Endothelial cell of umbilical vein (primary cell): ENCODE measurements at regions not wholly inside any gene's neighbourhood (a gene's known extent, or its start where the extent isn't known, plus 50 kb on each side); places are given as distances from the start of the nearest gene placed in this dataset.

Experiments
- BruUV-seq: library from RNA; stranded (reverse); fragments of 400-500 nt; replicated peaks from 2 replicates; lab custom pipeline; 2021; lab: Mats Ljungman, UMichigan
- CTCF ChIA-PET: fragments of 300-600, 350-600 bp; sonication (Branson Sonifier 250); formaldehyde crosslinking; loops from one replicate; lab custom pipeline; 2021; ENCODE audit warnings: antibody characterized with exemption, inconsistent platforms; lab: Charles Lee
- POLR2A ChIA-PET: fragments of 300-600, 350-600 bp; sonication (Branson Sonifier 250); formaldehyde crosslinking; loops from one replicate; lab custom pipeline; 2021; ENCODE audit warnings: antibody characterized with exemption, inconsistent platforms; lab: Charles Lee
- DNase-seq: peaks from one replicate; pipeline ENCODE4 v3.0.0-alpha.2; 2011; ENCODE audit warnings: low read depth, low spot score
- FAIRE-seq: peaks from 2 replicates; lab custom pipeline; 2011; peaks lifted over from hg19 to GRCh38; lab: Jason Lieb, UNC
- H2AFZ ChIP-seq: 2 replicates; pipeline ENCODE4 v1.6.0; 2012; ENCODE audit warnings: low read depth, low read length, control low read depth, inconsistent platforms
- H3K27ac ChIP-seq: 2 replicates; pipeline ENCODE4 v1.5.1; 2011; ENCODE audit warnings: low read depth, mild to moderate bottlenecking, control low read depth, low read length, moderate library complexity; ENCODE audit not compliant: insufficient read depth
- H3K27me3 ChIP-seq, 2 experiments: 2 replicates each; pipeline versions ENCODE4 v1.6.0 to v1.6.1; 2011; ENCODE audit warnings: low read length in 2 of 2, mixed read lengths in 1 of 2; ENCODE audit not compliant: control insufficient read depth in 2 of 2, insufficient read depth in 2 of 2
- H3K36me3 ChIP-seq, 2 experiments: 2 replicates in 1 of 2; 3 replicates in 1 of 2; pipeline ENCODE4 v1.5.1; 2011; ENCODE audit warnings: low read length in 2 of 2, mild to moderate bottlenecking in 1 of 2, moderate library complexity in 1 of 2; ENCODE audit not compliant: control insufficient read depth in 2 of 2, insufficient read depth in 2 of 2; ENCODE audit errors: extremely low read depth in 1 of 2
- H3K4me1 ChIP-seq: 3 replicates; pipeline ENCODE4 v1.5.1; 2011; ENCODE audit warnings: mild to moderate bottlenecking, low read length; ENCODE audit not compliant: control insufficient read depth, insufficient read depth; ENCODE audit errors: extremely low read depth
- H3K4me2 ChIP-seq: 2 replicates; pipeline ENCODE4 v1.6.1; 2011; ENCODE audit warnings: low read length, control low read depth, mixed read lengths; ENCODE audit not compliant: insufficient read depth
- H3K4me3 ChIP-seq, 3 experiments: fragments of 200-600 bp in 1 of 3; sonication (generic), shearing (Covaris generic) in 1 of 3; replicated peaks in 1 of 3; 2 replicates each; pipeline ENCODE4 v1.5.1; 2011 to 2016; ENCODE audit warnings: control low read depth in 3 of 3, low read length in 3 of 3, mild to moderate bottlenecking in 2 of 3, inconsistent platforms in 1 of 3, low read depth in 1 of 3, moderate library complexity in 1 of 3; ENCODE audit not compliant: insufficient read depth in 1 of 3
- H3K79me2 ChIP-seq: 2 replicates; pipeline ENCODE4 v1.6.0; 2012; ENCODE audit warnings: low read length, inconsistent platforms; ENCODE audit not compliant: control insufficient read depth, insufficient read depth
- H3K9ac ChIP-seq: replicated peaks from 2 replicates; pipeline ENCODE3; 2011; ENCODE audit warnings: low read length, control low read depth; ENCODE audit not compliant: insufficient read depth; ENCODE audit errors: extremely low read depth
- H3K9me1 ChIP-seq: replicated peaks from 3 replicates; pipeline ENCODE4 v1.6.0; 2011; ENCODE audit warnings: mild to moderate bottlenecking, low read length; ENCODE audit not compliant: control insufficient read depth, insufficient read depth; ENCODE audit errors: extremely low read depth
- H3K9me3 ChIP-seq: replicated peaks from 2 replicates; pipeline ENCODE4 v1.5.1; 2012; ENCODE audit warnings: low read length, inconsistent platforms; ENCODE audit not compliant: control insufficient read depth, insufficient read depth
- H4K20me1 ChIP-seq: replicated peaks from 2 replicates; pipeline ENCODE3; 2011; ENCODE audit warnings: mild to moderate bottlenecking, low read length; ENCODE audit not compliant: control insufficient read depth, insufficient read depth; ENCODE audit errors: extremely low read depth
- CTCF ChIP-seq, 2 donors: IDR thresholded peaks; 1 replicate in 1 of 2; 2 replicates in 1 of 2; pipeline ENCODE4 v1.5.1; 2011; ENCODE audit warnings: low read length in 2 of 2, mild to moderate bottlenecking in 2 of 2, moderate library complexity in 2 of 2, control low read depth in 1 of 2, inconsistent platforms in 1 of 2, low read depth in 1 of 2; ENCODE audit not compliant: insufficient read depth in 1 of 2; ENCODE audit errors: extremely low read depth in 1 of 2
- EZH2 ChIP-seq: IDR thresholded peaks from 2 replicates; pipeline ENCODE4 v1.6.1; 2012; ENCODE audit warnings: borderline replicate concordance, low read depth, mild to moderate bottlenecking, moderate library complexity, low read length, inconsistent platforms; ENCODE audit not compliant: severe bottlenecking
- FOS ChIP-seq: IDR thresholded peaks from 2 replicates; pipeline ENCODE4 v1.6.1; 2011; ENCODE audit warnings: mild to moderate bottlenecking, low read length, moderate library complexity, borderline replicate concordance; ENCODE audit not compliant: insufficient read depth
- GATA2 ChIP-seq: IDR thresholded peaks from 2 replicates; pipeline ENCODE4 v1.7.0; 2011; ENCODE audit warnings: low read depth, mild to moderate bottlenecking, moderate library complexity, mixed read lengths, low read length; ENCODE audit not compliant: insufficient read length, insufficient read depth
- JUN ChIP-seq: IDR thresholded peaks from 2 replicates; pipeline ENCODE4 v1.6.1; 2011; ENCODE audit warnings: borderline replicate concordance, low read depth; ENCODE audit not compliant: insufficient read length, insufficient read depth
- MYC ChIP-seq: IDR thresholded peaks from one replicate; pipeline ENCODE4 v1.6.1; 2011; ENCODE audit warnings: mild to moderate bottlenecking, low read depth, low read length
- POLR2A ChIP-seq: IDR thresholded peaks from 2 replicates; pipeline ENCODE4 v1.6.1; 2012; ENCODE audit warnings: low read depth, mild to moderate bottlenecking, control low read depth, low read length
- POLR2AphosphoS5 ChIP-seq: IDR thresholded peaks from 2 replicates; pipeline ENCODE4 v1.6.1; 2012; ENCODE audit warnings: low read depth, mild to moderate bottlenecking, control low read depth, low read length, moderate library complexity; ENCODE audit not compliant: insufficient read depth
- dilution Hi-C: fragments of 300-500 bp; cut with MboI; formaldehyde crosslinking; loops from one replicate; pipeline ENCODE4 v1.15.0; 2019; ENCODE audit warnings: low sequenced_read_pairs; ENCODE audit not compliant: extremely low pct_ligation_motif_present
- intact Hi-C: fragments of 100-400 bp; cut with micrococcal nuclease; formaldehyde crosslinking; loops from one replicate; pipeline ENCODE4 v1.10.0; 2022
- TF ChIP-seq, protein P1 (sequence below): IDR thresholded peaks from 2 replicates; pipeline ENCODE4 v1.6.1; 2011; ENCODE audit not compliant: insufficient read depth, insufficient read length

DNA sequence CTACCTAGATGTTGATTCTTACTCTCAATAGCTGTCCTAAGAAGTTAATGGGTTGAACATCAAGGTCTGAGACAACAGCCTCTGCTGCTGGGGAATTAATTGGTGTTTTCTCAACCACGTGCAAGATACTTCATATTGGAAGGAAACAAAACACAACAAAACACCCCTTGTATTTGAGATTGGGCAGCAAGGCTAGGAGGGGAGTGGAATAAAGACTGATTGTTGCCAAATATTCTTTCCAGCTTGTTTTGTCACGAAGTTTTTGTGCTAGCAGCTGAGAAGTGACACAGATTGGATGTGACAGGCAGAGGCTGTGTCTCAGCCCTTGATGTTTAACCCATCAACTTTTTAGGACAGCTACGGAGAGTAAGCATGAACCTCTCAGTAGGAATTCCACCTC lies 808.4 kb downstream of the IGSF11 start:
- Histone ChIP-seq H3K9ac (no peak overlapping the region), H3K27ac (no peak overlapping the region), H3K4me2 (no peak overlapping the region), H2AFZ (no peak overlapping the region), H3K4me1 (no peaks in the 10 kb centered on the region), H3K9me3 (peaks cover 2% of the 10 kb centered on the region), H3K79me2 (no peaks in the 10 kb centered on the region), H4K20me1 (no peaks in the 10 kb centered on the region), H3K4me3 (no peak overlapping the region), H3K27me3 (no peaks in the 10 kb centered on the region), H3K9me1 (no peaks in the 10 kb centered on the region), H3K36me3 (no peaks in the 10 kb centered on the region)
- no peak for TF ChIP-seq CTCF (IDR thresholded peaks at IDR 0.05; ENCODE audit: extremely low read depth in 1 of 2, insufficient read depth in 1 of 2, low read depth in 1 of 2, low read length in 2 of 2)
- TF ChIP-seq EZH2 = no peak
- CTCF ChIA-PET = no interaction called here
- dilution Hi-C loops = no loop called here
- FAIRE-seq (no peak), DNase-seq (no peak)
- BruUV-seq = no TSS peak
- intact Hi-C loops = no loop called here
- POLR2A ChIA-PET = no interaction called here

DNA sequence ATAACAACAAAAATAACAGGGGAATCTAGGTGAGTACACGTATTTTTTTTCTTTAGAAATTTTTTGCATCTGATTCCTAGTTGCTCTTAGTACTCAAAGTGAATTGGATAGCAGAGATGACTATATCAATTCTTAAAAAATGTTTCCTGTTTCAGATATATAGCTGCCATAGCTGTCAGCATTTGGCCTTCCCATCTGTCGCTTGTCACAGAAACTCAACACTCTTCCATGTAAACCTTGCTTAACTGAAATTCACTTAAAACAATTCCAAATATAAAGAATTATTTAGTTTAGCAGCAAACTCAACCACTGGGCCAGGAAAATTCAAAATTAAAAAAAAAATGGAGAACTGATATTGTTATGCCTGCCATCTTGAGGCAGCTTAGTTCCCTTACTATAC lies 807.5 kb downstream of the IGSF11 start:
- intact Hi-C loops = no loop called here
- no TSS peak for BruUV-seq
- dilution Hi-C loops = no loop called here
- Histone ChIP-seq H3K9me3 (peaks cover 2% of the 10 kb centered on the region), H3K79me2 (no peaks in the 10 kb centered on the region), H2AFZ (no peak overlapping the region), H3K4me1 (no peaks in the 10 kb centered on the region), H3K4me3 (no peak overlapping the region), H3K36me3 (no peaks in the 10 kb centered on the region), H4K20me1 (no peaks in the 10 kb centered on the region), H3K27ac (no peak overlapping the region), H3K4me2 (no peak overlapping the region), H3K27me3 (no peaks in the 10 kb centered on the region), H3K9me1 (no peaks in the 10 kb centered on the region), H3K9ac (no peak overlapping the region)
- FAIRE-seq (no peak), DNase-seq (no peak)
- ChIA-PET CTCF (no interaction called here), POLR2A (no interaction called here)
- TF ChIP-seq EZH2 (no peak), FOS (no peak), CTCF (IDR thresholded peaks at IDR 0.05; ENCODE audit: extremely low read depth in 1 of 2, insufficient read depth in 1 of 2, low read depth in 1 of 2, low read length in 2 of 2) (no peak), JUN (no peak), POLR2AphosphoS5 (no peak), GATA2 (no peak), MYC (no peak), POLR2A (no peak)
- TF ChIP-seq, protein P1, sequence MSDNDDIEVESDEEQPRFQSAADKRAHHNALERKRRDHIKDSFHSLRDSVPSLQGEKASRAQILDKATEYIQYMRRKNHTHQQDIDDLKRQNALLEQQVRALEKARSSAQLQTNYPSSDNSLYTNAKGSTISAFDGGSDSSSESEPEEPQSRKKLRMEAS = no peak
